MM.1S (cell line): ENCODE measurements at regions not wholly inside any gene's neighbourhood (a gene's known extent, or its start where the extent isn't known, plus 50 kb on each side); places are given as distances from the start of the nearest gene placed in this dataset.

Experiments used
- DNase-seq: peaks from one replicate; pipeline ENCODE4 v3.0.0-alpha.2; 2015
- H2AFZ ChIP-seq: fragments of 300-600 bp; sonication (generic); 2 replicates; pipeline ENCODE4 v1.6.0; 2016; ENCODE audit warnings: antibody characterized with exemption, low read length
- H3F3A ChIP-seq: fragments of 300-600 bp; sonication (generic); 2 replicates; pipeline ENCODE4 v1.6.1; 2016; ENCODE audit warnings: mild to moderate bottlenecking, antibody characterized with exemption, low read length, moderate library complexity, mixed read lengths; ENCODE audit not compliant: insufficient read depth
- H3K27ac ChIP-seq: fragments of 300-600 bp; sonication (generic); 2 replicates; pipeline ENCODE4 v1.5.1; 2016; ENCODE audit warnings: mild to moderate bottlenecking, low read length
- H3K27me3 ChIP-seq: fragments of 300-600 bp; sonication (generic); replicated peaks from 2 replicates; pipeline ENCODE4 v1.6.0; 2016; ENCODE audit warnings: low read length; ENCODE audit not compliant: insufficient read depth
- H3K36me3 ChIP-seq: fragments of 300-600 bp; sonication (generic); replicated peaks from 2 replicates; pipeline ENCODE4 v1.6.1; 2016; ENCODE audit warnings: mild to moderate bottlenecking, low read length, mixed read lengths; ENCODE audit not compliant: insufficient read depth
- H3K4me1 ChIP-seq: fragments of 300-600 bp; sonication (generic); 2 replicates; pipeline ENCODE4 v1.6.1; 2016; ENCODE audit warnings: low read length, mixed read lengths
- H3K4me2 ChIP-seq: fragments of 300-600 bp; sonication (generic); 2 replicates; pipeline ENCODE4 v1.6.0; 2016; ENCODE audit warnings: low read depth, low read length
- H3K4me3 ChIP-seq: fragments of 300-600 bp; sonication (generic); 2 replicates; pipeline ENCODE4 v1.5.1; 2016; ENCODE audit warnings: low read length, mixed read lengths
- H3K79me2 ChIP-seq: fragments of 300-600 bp; sonication (generic); 2 replicates; pipeline ENCODE4 v1.6.1; 2016; ENCODE audit warnings: mixed run types, low read length, mixed read lengths
- H3K9ac ChIP-seq: fragments of 300-600 bp; sonication (generic); 2 replicates; pipeline ENCODE4 v1.6.1; 2016; ENCODE audit warnings: low read length, mixed read lengths
- H3K9me2 ChIP-seq: fragments of 300-600 bp; sonication (generic); replicated peaks from 2 replicates; pipeline ENCODE4 v1.6.1; 2016; ENCODE audit warnings: mild to moderate bottlenecking, low read length, mixed read lengths; ENCODE audit not compliant: insufficient read depth
- H3K9me3 ChIP-seq: fragments of 300-600 bp; sonication (generic); replicated peaks from 2 replicates; pipeline ENCODE4 v1.6.1; 2016; ENCODE audit warnings: mild to moderate bottlenecking, low read length, mixed read lengths; ENCODE audit not compliant: insufficient read depth
- H4K20me1 ChIP-seq: fragments of 300-600 bp; sonication (generic); 2 replicates; pipeline ENCODE4 v1.6.1; 2016; ENCODE audit warnings: mild to moderate bottlenecking, low read length, moderate library complexity, mixed read lengths; ENCODE audit not compliant: insufficient read depth
- CTCF ChIP-seq: fragments of 300-600 bp; sonication (generic); IDR thresholded peaks from 2 replicates; pipeline ENCODE4 v1.5.1; 2016; ENCODE audit warnings: antibody characterized with exemption, low read length, mixed read lengths
- EZH2 ChIP-seq: fragments of 300-600 bp; sonication (generic); optimal IDR thresholded peaks from 2 replicates; pipeline ENCODE3; 2017; ENCODE audit warnings: low read depth, mild to moderate bottlenecking, antibody characterized with exemption, low read length, mixed read lengths
- EZH2phosphoT487 ChIP-seq: fragments of 300-600 bp; sonication (generic); IDR thresholded peaks from 2 replicates; pipeline ENCODE4 v1.6.1; 2018; ENCODE audit warnings: antibody characterized with exemption, low read length

- Histone ChIP-seq H3K4me3 (no peak overlapping the region), H3K9me3 (no peaks in the 10 kb centered on the region), H3K9me2 (no peaks in the 10 kb centered on the region), H3K27me3 (no peaks in the 10 kb centered on the region), H4K20me1 (no peaks in the 10 kb centered on the region), H3K27ac (no peak overlapping the region), H3K4me2 (no peak overlapping the region), H3K4me1 (0 out of 2 replicates have a peak, but pooled peaks cover 7% of the 10 kb centered on the region), H3K36me3 (no peaks in the 10 kb centered on the region), H2AFZ (no peak overlapping the region), H3K9ac (no peak overlapping the region), H3K79me2 (no peaks in the 10 kb centered on the region), H3F3A (no peaks in the 10 kb centered on the region)
- no peak for TF ChIP-seq EZH2
- no peak for TF ChIP-seq EZH2phosphoT487
- no peak for TF ChIP-seq CTCF
- DNase-seq = no peak
Measured at GRCh38 chr4:38290366-38290765, 330.2 kb downstream of the PTTG2 start.

GRCh38 chr4:38290914-38291313 lies 330.7 kb downstream of the PTTG2 start:
- no peaks in the 10 kb centered on the region for H3K9me3 ChIP-seq
- H4K20me1 ChIP-seq = no peaks in the 10 kb centered on the region
- H3K79me2 ChIP-seq = no peaks in the 10 kb centered on the region
- DNase-seq = no peak
- 0 out of 2 replicates have a peak, but pooled peaks cover 7% of the 10 kb centered on the region for H3K4me1 ChIP-seq
- H3K36me3 ChIP-seq = no peaks in the 10 kb centered on the region
- no peak overlapping the region for H3K27ac ChIP-seq
- TF ChIP-seq CTCF = no peak
- TF ChIP-seq EZH2phosphoT487 = no peak
- no peak for TF ChIP-seq EZH2
- H3K4me2 ChIP-seq = no peak overlapping the region
- H3K9ac ChIP-seq = no peak overlapping the region
- H3K4me3 ChIP-seq = no peak overlapping the region
- no peak overlapping the region for H2AFZ ChIP-seq
- no peaks in the 10 kb centered on the region for H3F3A ChIP-seq
- H3K9me2 ChIP-seq = no peaks in the 10 kb centered on the region
- no peaks in the 10 kb centered on the region for H3K27me3 ChIP-seq

- H3K27ac ChIP-seq = no peak overlapping the region
- H3K9me2 ChIP-seq = no peaks in the 10 kb centered on the region
- no peaks in the 10 kb centered on the region for H3F3A ChIP-seq
- 0 out of 2 replicates have a peak, but pooled peaks cover 7% of the 10 kb centered on the region for H3K4me1 ChIP-seq
- H3K79me2 ChIP-seq = no peaks in the 10 kb centered on the region
- no peaks in the 10 kb centered on the region for H3K9me3 ChIP-seq
- no peak for DNase-seq
- H4K20me1 ChIP-seq = no peaks in the 10 kb centered on the region
- no peaks in the 10 kb centered on the region for H3K36me3 ChIP-seq
- no peak overlapping the region for H3K4me2 ChIP-seq
- no peak overlapping the region for H2AFZ ChIP-seq
- no peaks in the 10 kb centered on the region for H3K27me3 ChIP-seq
- no peak for TF ChIP-seq EZH2phosphoT487
- H3K9ac ChIP-seq = no peak overlapping the region
- H3K4me3 ChIP-seq = no peak overlapping the region
Measured at GRCh38 chr4:38292529-38292928, 332.3 kb downstream of the PTTG2 start.

GRCh38 chr4:38294238-38294637 lies 334.0 kb downstream of the PTTG2 start:
- Histone ChIP-seq H3K27me3 (no peaks in the 10 kb centered on the region), H3K36me3 (no peaks in the 10 kb centered on the region), H3K4me1 (0 out of 2 replicates have a peak, but pooled peaks cover 7% of the 10 kb centered on the region), H3K9me3 (no peaks in the 10 kb centered on the region), H3F3A (no peaks in the 10 kb centered on the region), H3K27ac (no peak overlapping the region), H3K79me2 (no peaks in the 10 kb centered on the region), H4K20me1 (no peaks in the 10 kb centered on the region), H3K9me2 (no peaks in the 10 kb centered on the region), H3K4me3 (no peak overlapping the region), H3K4me2 (no peak overlapping the region), H3K9ac (no peak overlapping the region), H2AFZ (no peak overlapping the region)
- no peak for TF ChIP-seq EZH2phosphoT487
- TF ChIP-seq CTCF = no peak
- no peak for TF ChIP-seq EZH2
- DNase-seq = no peak
